IMR-90 (cell line): ENCODE measurements at regions not wholly inside any gene's neighbourhood (a gene's known extent, or its start where the extent isn't known, plus 50 kb on each side); places are given as distances from the start of the nearest gene placed in this dataset.

Experiments used
- ATAC-seq: fragments of 200-7000 bp; cut with Tn5 transposase; 2 replicates; pipeline ENCODE4 v1.9.1; 2020; ENCODE audit warnings: low read depth, mild to moderate bottlenecking, moderate library complexity
- BruUV-seq: library from RNA; stranded (reverse); fragments of 400-500 nt; replicated peaks from 2 replicates; lab custom pipeline; 2021; lab: Mats Ljungman, UMichigan
- CTCF ChIA-PET: fragments of 300-600 bp; formaldehyde crosslinking; extraction: SDS; loops from one replicate; lab custom pipeline; 2021; ENCODE audit warnings: antibody characterized with exemption; lab: Yijun Ruan, JAX
- POLR2A ChIA-PET: fragments of 300-600 bp; sonication (Branson Sonifier 250); formaldehyde crosslinking; loops from one replicate; lab custom pipeline; 2022; ENCODE audit warnings: antibody characterized with exemption; ENCODE audit not compliant: unreplicated experiment; lab: Charles Lee
- DNase-seq: peaks from one replicate; pipeline ENCODE4 v3.0.0; 2013
- H2AFZ ChIP-seq: replicated peaks from 2 replicates; pipeline ENCODE3; 2013; ENCODE audit warnings: low read length, mild to moderate bottlenecking; ENCODE audit not compliant: poor library complexity
- H2AK5ac ChIP-seq: 2 replicates; pipeline ENCODE4 v1.6.1; 2013; ENCODE audit warnings: low read depth, low read length, inconsistent platforms
- H2AK9ac ChIP-seq: replicated peaks from 2 replicates; pipeline ENCODE3; 2013; ENCODE audit warnings: mild to moderate bottlenecking, low read depth, low read length, moderate library complexity; ENCODE audit not compliant: poor library complexity
- H2BK120ac ChIP-seq: 2 replicates; pipeline ENCODE4 v1.6.1; 2013; ENCODE audit warnings: low read depth, low read length, inconsistent platforms
- H2BK15ac ChIP-seq: 3 replicates; pipeline ENCODE4 v1.6.1; 2013; ENCODE audit warnings: low read depth, low read length, inconsistent platforms
- H2BK20ac ChIP-seq: 2 replicates; pipeline ENCODE4 v1.6.1; 2013; ENCODE audit warnings: low read depth, mild to moderate bottlenecking, inconsistent platforms, low read length, moderate library complexity
- H2BK5ac ChIP-seq: 2 replicates; pipeline ENCODE4 v1.6.1; 2013; ENCODE audit warnings: mild to moderate bottlenecking, low read depth, low read length, inconsistent platforms; ENCODE audit not compliant: poor library complexity, severe bottlenecking
- H3K14ac ChIP-seq: replicated peaks from 2 replicates; pipeline ENCODE4 v1.6.1; 2013; ENCODE audit warnings: low read depth, low read length, inconsistent platforms
- H3K18ac ChIP-seq: 2 replicates; pipeline ENCODE4 v1.6.1; 2013; ENCODE audit warnings: low read depth, low read length, control low read depth
- H3K23ac ChIP-seq: 2 replicates; pipeline ENCODE4 v1.6.1; 2013; ENCODE audit warnings: low read depth, low read length, inconsistent platforms
- H3K27ac ChIP-seq: 2 replicates; pipeline ENCODE4 v1.5.1; 2013; ENCODE audit warnings: mild to moderate bottlenecking, control low read depth, low read length; ENCODE audit not compliant: insufficient read depth
- H3K27me3 ChIP-seq: 2 replicates; pipeline ENCODE4 v1.6.1; 2013; ENCODE audit warnings: low read length; ENCODE audit not compliant: control insufficient read depth, insufficient read depth
- H3K36me3 ChIP-seq: 2 replicates; pipeline ENCODE4 v1.6.1; 2013; ENCODE audit warnings: low read length, mixed read lengths; ENCODE audit not compliant: control insufficient read depth, insufficient read depth
- H3K4ac ChIP-seq: 2 replicates; pipeline ENCODE4 v1.6.1; 2013; ENCODE audit warnings: low read depth, low read length, inconsistent platforms
- H3K4me1 ChIP-seq: 2 replicates; pipeline ENCODE4 v1.6.1; 2013; ENCODE audit warnings: low read length, mixed read lengths; ENCODE audit not compliant: control insufficient read depth, insufficient read depth
- H3K4me2 ChIP-seq: 2 replicates; pipeline ENCODE4 v1.6.1; 2013; ENCODE audit warnings: low read depth, mild to moderate bottlenecking, control low read depth, low read length, moderate library complexity
- H3K4me3 ChIP-seq: 2 replicates; pipeline ENCODE4 v1.5.1; 2013; ENCODE audit warnings: low read depth, mild to moderate bottlenecking, control low read depth, low read length, moderate library complexity; ENCODE audit not compliant: insufficient read depth
- H3K56ac ChIP-seq: 2 replicates; pipeline ENCODE4 v1.6.1; 2013; ENCODE audit warnings: low read length, inconsistent platforms; ENCODE audit not compliant: insufficient read depth; ENCODE audit errors: extremely low read depth
- H3K79me1 ChIP-seq, 2 experiments: 2 replicates each; pipeline ENCODE4 v1.6.1; 2013; ENCODE audit warnings: low read length in 2 of 2, inconsistent platforms in 1 of 2, low read depth in 1 of 2
- H3K9ac ChIP-seq: 2 replicates; pipeline ENCODE4 v1.6.1; 2013; ENCODE audit warnings: low read depth, low read length, control low read depth
- H3K9me1 ChIP-seq: 2 replicates; pipeline ENCODE4 v1.6.1; 2013; ENCODE audit warnings: low read length, inconsistent platforms; ENCODE audit not compliant: insufficient read depth
- H3K9me3 ChIP-seq: 2 replicates; pipeline ENCODE4 v1.6.1; 2013; ENCODE audit warnings: low read length; ENCODE audit not compliant: control insufficient read depth, insufficient read depth
- H4K20me1 ChIP-seq: 2 replicates; pipeline ENCODE4 v1.6.1; 2013; ENCODE audit warnings: low read length, inconsistent platforms; ENCODE audit not compliant: insufficient read depth
- H4K5ac ChIP-seq: 2 replicates; pipeline ENCODE4 v1.6.1; 2013; ENCODE audit warnings: mild to moderate bottlenecking, low read depth, low read length, control low read depth
- H4K8ac ChIP-seq, 2 experiments: 2 replicates each; pipeline ENCODE4 v1.6.1; 2013; ENCODE audit warnings: low read depth in 2 of 2, low read length in 2 of 2, control low read depth in 1 of 2, inconsistent platforms in 1 of 2
- H4K91ac ChIP-seq: 2 replicates; pipeline ENCODE4 v1.6.1; 2013; ENCODE audit warnings: low read depth, low read length, inconsistent platforms; ENCODE audit not compliant: insufficient read depth
- CEBPB ChIP-seq: IDR thresholded peaks from 2 replicates; pipeline ENCODE4 v1.6.1; 2012; ENCODE audit warnings: low read depth, low read length, improper control_type of control experiment
- CHD1 ChIP-seq: IDR thresholded peaks from 2 replicates; pipeline ENCODE4 v1.6.1; 2012; ENCODE audit warnings: low read depth, low read length, improper control_type of control experiment
- MAFK ChIP-seq: IDR thresholded peaks from 2 replicates; pipeline ENCODE4 v1.6.1; 2012; ENCODE audit warnings: low read depth, low read length, improper control_type of control experiment
- NFE2L2 ChIP-seq: fragments of 150-350 bp; IDR thresholded peaks from 2 replicates; pipeline ENCODE4 v1.6.1; 2016; ENCODE audit warnings: low read depth, mild to moderate bottlenecking, low read length
- POLR2A ChIP-seq: IDR thresholded peaks from 2 replicates; pipeline ENCODE4 v1.6.1; 2012; ENCODE audit warnings: mild to moderate bottlenecking, low read depth, low read length
- RCOR1 ChIP-seq: IDR thresholded peaks from 2 replicates; pipeline ENCODE4 v1.6.1; 2012; ENCODE audit warnings: mild to moderate bottlenecking, low read length, improper control_type of control experiment; ENCODE audit not compliant: insufficient replicate concordance
- RFX5 ChIP-seq: IDR thresholded peaks from 2 replicates; pipeline ENCODE4 v1.8.0; 2012; ENCODE audit warnings: low read depth, mild to moderate bottlenecking, low read length, moderate library complexity
- WGBS, 2 experiments: methylation state at CpG; one replicate each; pipeline versions ENCODE4 v1.1.5 to v1.1.7; 2013; ENCODE audit warnings: missing lambda C conversion rate in 2 of 2; ENCODE audit not compliant: insufficient read length in 1 of 2; ENCODE audit errors: extremely low coverage in 2 of 2; 5-methylcytosine and 5-hydroxymethylcytosine counted together
- dilution Hi-C: fragments of 300-500 bp; cut with HindIII; formaldehyde crosslinking; loops from one replicate; pipeline ENCODE4 v1.14.3; 2018; ENCODE audit warnings: low sequenced_read_pairs; ENCODE audit not compliant: unreplicated experiment
- in situ Hi-C: fragments of 300-500 bp; cut with MboI; formaldehyde crosslinking; loops from 3 replicates; pipeline ENCODE4 v1.14.3; 2019; ENCODE audit warnings: low sequenced_read_pairs, inconsistent platforms, mixed read lengths
- intact Hi-C: fragments of 100-400 bp; cut with micrococcal nuclease; formaldehyde crosslinking; loops from 2 replicates; pipeline ENCODE4 v1.10.0; 2022
- TF ChIP-seq, protein P1 (sequence below): fragments of 150-350 bp; IDR thresholded peaks from 2 replicates; pipeline ENCODE4 v1.6.1; 2017; ENCODE audit warnings: mild to moderate bottlenecking, antibody characterized with exemption, low read length, low read depth
- TF ChIP-seq, protein P2 (sequence below): fragments of 150-350 bp; IDR thresholded peaks from 2 replicates; pipeline ENCODE4 v1.6.1; 2016; ENCODE audit warnings: low read depth, mild to moderate bottlenecking, low read length, moderate library complexity, borderline replicate concordance
- TF ChIP-seq, protein P3 (sequence below): conservative IDR thresholded peaks from 2 replicates; pipeline ENCODE4 v1.5.1; 2012; ENCODE audit warnings: mild to moderate bottlenecking, low read depth, low read length, improper control_type of control experiment

DNA sequence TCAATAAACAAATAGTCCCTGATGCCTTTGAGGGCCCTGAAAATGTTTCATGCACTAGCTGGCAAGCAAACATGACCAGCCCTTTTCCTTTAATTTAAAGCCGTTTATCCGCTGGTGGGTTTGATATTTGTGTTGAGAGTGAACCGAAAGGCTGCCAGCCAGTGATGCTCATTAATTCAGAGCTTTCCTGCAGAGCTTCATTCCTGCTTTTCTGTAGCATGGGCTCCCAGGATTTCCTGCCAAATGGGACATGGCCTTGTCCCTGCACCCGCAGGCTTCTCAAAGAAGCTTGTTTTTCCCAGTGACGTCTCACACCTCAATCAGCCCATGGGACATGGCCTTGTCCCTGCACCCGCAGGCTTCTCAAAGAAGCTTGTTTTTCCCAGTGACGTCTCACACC lies 219.6 kb downstream of the MTHFS start:
- H2AK9ac ChIP-seq, result no peak overlapping the region
- BruUV-seq, result no TSS peak
- H3K14ac ChIP-seq, result no peak overlapping the region
- no peak overlapping the region for H3K4me3 ChIP-seq
- TF ChIP-seq CHD1 (no peak), RFX5 (no peak), MAFK (no peak), POLR2A (no peak), CEBPB (no peak), RCOR1 (no peak), NFE2L2 (no peak)
- TF ChIP-seq, protein P1, sequence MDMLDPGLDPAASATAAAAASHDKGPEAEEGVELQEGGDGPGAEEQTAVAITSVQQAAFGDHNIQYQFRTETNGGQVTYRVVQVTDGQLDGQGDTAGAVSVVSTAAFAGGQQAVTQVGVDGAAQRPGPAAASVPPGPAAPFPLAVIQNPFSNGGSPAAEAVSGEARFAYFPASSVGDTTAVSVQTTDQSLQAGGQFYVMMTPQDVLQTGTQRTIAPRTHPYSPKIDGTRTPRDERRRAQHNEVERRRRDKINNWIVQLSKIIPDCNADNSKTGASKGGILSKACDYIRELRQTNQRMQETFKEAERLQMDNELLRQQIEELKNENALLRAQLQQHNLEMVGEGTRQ, result no peak
- TF ChIP-seq, protein P2, sequence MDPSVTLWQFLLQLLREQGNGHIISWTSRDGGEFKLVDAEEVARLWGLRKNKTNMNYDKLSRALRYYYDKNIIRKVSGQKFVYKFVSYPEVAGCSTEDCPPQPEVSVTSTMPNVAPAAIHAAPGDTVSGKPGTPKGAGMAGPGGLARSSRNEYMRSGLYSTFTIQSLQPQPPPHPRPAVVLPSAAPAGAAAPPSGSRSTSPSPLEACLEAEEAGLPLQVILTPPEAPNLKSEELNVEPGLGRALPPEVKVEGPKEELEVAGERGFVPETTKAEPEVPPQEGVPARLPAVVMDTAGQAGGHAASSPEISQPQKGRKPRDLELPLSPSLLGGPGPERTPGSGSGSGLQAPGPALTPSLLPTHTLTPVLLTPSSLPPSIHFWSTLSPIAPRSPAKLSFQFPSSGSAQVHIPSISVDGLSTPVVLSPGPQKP, result no peak
- TF ChIP-seq, protein P3, sequence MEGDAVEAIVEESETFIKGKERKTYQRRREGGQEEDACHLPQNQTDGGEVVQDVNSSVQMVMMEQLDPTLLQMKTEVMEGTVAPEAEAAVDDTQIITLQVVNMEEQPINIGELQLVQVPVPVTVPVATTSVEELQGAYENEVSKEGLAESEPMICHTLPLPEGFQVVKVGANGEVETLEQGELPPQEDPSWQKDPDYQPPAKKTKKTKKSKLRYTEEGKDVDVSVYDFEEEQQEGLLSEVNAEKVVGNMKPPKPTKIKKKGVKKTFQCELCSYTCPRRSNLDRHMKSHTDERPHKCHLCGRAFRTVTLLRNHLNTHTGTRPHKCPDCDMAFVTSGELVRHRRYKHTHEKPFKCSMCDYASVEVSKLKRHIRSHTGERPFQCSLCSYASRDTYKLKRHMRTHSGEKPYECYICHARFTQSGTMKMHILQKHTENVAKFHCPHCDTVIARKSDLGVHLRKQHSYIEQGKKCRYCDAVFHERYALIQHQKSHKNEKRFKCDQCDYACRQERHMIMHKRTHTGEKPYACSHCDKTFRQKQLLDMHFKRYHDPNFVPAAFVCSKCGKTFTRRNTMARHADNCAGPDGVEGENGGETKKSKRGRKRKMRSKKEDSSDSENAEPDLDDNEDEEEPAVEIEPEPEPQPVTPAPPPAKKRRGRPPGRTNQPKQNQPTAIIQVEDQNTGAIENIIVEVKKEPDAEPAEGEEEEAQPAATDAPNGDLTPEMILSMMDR, result no peak
- H2AFZ ChIP-seq, result no peak overlapping the region
- H3K4me2 ChIP-seq, result no peak overlapping the region
- H3K56ac ChIP-seq, result no peak overlapping the region
- no peaks in the 10 kb centered on the region for H3K27me3 ChIP-seq
- H3K4me1 ChIP-seq, result peaks cover 3% of the 10 kb centered on the region; the same call in 1 of the 2 replicates
- H3K36me3 ChIP-seq, result no peaks in the 10 kb centered on the region
- H3K4ac ChIP-seq, result no peak overlapping the region
- H4K8ac ChIP-seq, result no peak overlapping the region
- H3K27ac ChIP-seq, result no peak overlapping the region
- CTCF ChIA-PET, result no interaction called here
- dilution Hi-C loops, result no loop called here
- H2BK20ac ChIP-seq, result no peak overlapping the region
- no peaks in the 10 kb centered on the region for H4K20me1 ChIP-seq
- intact Hi-C loops, result no loop called here
- no peak overlapping the region for H3K9ac ChIP-seq
- no peak overlapping the region for H2BK120ac ChIP-seq
- H3K9me1 ChIP-seq, result peaks cover 17% of the 10 kb centered on the region
- WGBS, 2 experiments, result 60% methylated on average over 1 of the region's 7 CpGs; no CpG with 5 or more reads in 1 of the 2 experiments
- H3K79me1 ChIP-seq, result no peaks in the 10 kb centered on the region
- H2BK5ac ChIP-seq, result no peak overlapping the region
- H3K9me3 ChIP-seq, result no peaks in the 10 kb centered on the region
- POLR2A ChIA-PET, result no interaction called here
- in situ Hi-C loops, result no loop called here
- no peak for DNase-seq
- H2AK5ac ChIP-seq, result no peak overlapping the region
- H4K5ac ChIP-seq, result no peak overlapping the region
- H3K23ac ChIP-seq, result no peak overlapping the region
- no peak overlapping the region for H2BK15ac ChIP-seq
- H3K18ac ChIP-seq, result no peak overlapping the region
- no peak for ATAC-seq
- H4K91ac ChIP-seq, result no peak overlapping the region
